ENCODE measurements at regions not wholly inside any gene's neighbourhood (a gene's known extent, or its start where the extent isn't known, plus 50 kb on each side); places are given as distances from the start of the nearest gene placed in this dataset.

GRCh38 chr10:1874533-1874932 lies 137.2 kb upstream of the ADARB2 start:
- DNase-seq (ENCODE audit: low spot score), result no peak

- no peak for DNase-seq (ENCODE audit: low spot score)
These were observed 136.5 kb upstream of the ADARB2 start for GRCh38 chr10:1873661-1874315.

- DNase-seq (ENCODE audit: low spot score), result no peak
These were observed 134.9 kb upstream of the ADARB2 start for GRCh38 chr10:1872151-1872726.

GRCh38 chr10:1870491-1870890 lies 133.2 kb upstream of the ADARB2 start:
- DNase-seq (ENCODE audit: low spot score), result no peak

GRCh38 chr10:1869861-1870260 lies 132.5 kb upstream of the ADARB2 start:
- DNase-seq (ENCODE audit: low spot score), result no peak

GRCh38 chr10:1860351-1860750 lies 123.0 kb upstream of the ADARB2 start:
- DNase-seq (ENCODE audit: low spot score), result no peak

GRCh38 chr10:1858547-1858946 lies 121.2 kb upstream of the ADARB2 start:
- no peak for DNase-seq (ENCODE audit: low spot score)

GRCh38 chr10:1858048-1858447 lies 120.7 kb upstream of the ADARB2 start:
- no peak for DNase-seq (ENCODE audit: low spot score)

- DNase-seq (ENCODE audit: low spot score), result no peak
These were observed 118.6 kb upstream of the ADARB2 start for GRCh38 chr10:1855911-1856310.

GRCh38 chr10:1854271-1854670 lies 116.9 kb upstream of the ADARB2 start:
- no peak for DNase-seq (ENCODE audit: low spot score)

GRCh38 chr10:1853801-1854200 lies 116.5 kb upstream of the ADARB2 start:
- DNase-seq (ENCODE audit: low spot score), result no peak

- no peak for DNase-seq (ENCODE audit: low spot score)
These were observed 115.5 kb upstream of the ADARB2 start for GRCh38 chr10:1852841-1853240.

GRCh38 chr10:1851762-1852161 lies 114.4 kb upstream of the ADARB2 start:
- no peak for DNase-seq (ENCODE audit: low spot score)

GRCh38 chr10:1850971-1851527 lies 113.7 kb upstream of the ADARB2 start:
- DNase-seq (ENCODE audit: low spot score), result no peak

- no peak for DNase-seq (ENCODE audit: low spot score)
These were observed 110.0 kb upstream of the ADARB2 start for GRCh38 chr10:1847361-1847760.

GRCh38 chr10:1846032-1846431 lies 108.7 kb upstream of the ADARB2 start:
- DNase-seq (ENCODE audit: low spot score), result no peak

GRCh38 chr10:1841759-1842158 lies 104.4 kb upstream of the ADARB2 start:
- no peak for DNase-seq (ENCODE audit: low spot score)

GRCh38 chr10:1829712-1830111 lies 92.4 kb upstream of the ADARB2 start:
- DNase-seq (ENCODE audit: low spot score), result no peak

GRCh38 chr10:1824928-1825327 lies 87.6 kb upstream of the ADARB2 start:
- DNase-seq (ENCODE audit: low spot score), result no peak

- DNase-seq (ENCODE audit: low spot score), result no peak
These were observed 77.2 kb upstream of the ADARB2 start for GRCh38 chr10:1814556-1814955.

- DNase-seq (ENCODE audit: low spot score), result no peak
These were observed 71.9 kb upstream of the ADARB2 start for GRCh38 chr10:1809139-1809741.

GRCh38 chr10:1807924-1808323 lies 70.6 kb upstream of the ADARB2 start:
- no peak for DNase-seq (ENCODE audit: low spot score)

- DNase-seq (ENCODE audit: low spot score), result no peak
These were observed 69.9 kb upstream of the ADARB2 start for GRCh38 chr10:1807196-1807595.

- no peak for DNase-seq (ENCODE audit: low spot score)
These were observed 65.1 kb upstream of the ADARB2 start for GRCh38 chr10:1802413-1802812.

Measured in CD4-positive, alpha-beta T cell treated with Interleukin-2 at 100 ng/mL for 4 hours (primary cell).